Activated CD4-positive, alpha-beta T cell treated with anti-CD3 and anti-CD28 coated beads, Interleukin-2, amount 50 U/mL, for 1 hour (primary cell): ENCODE measurements at regions not wholly inside any gene's neighbourhood (a gene's known extent, or its start where the extent isn't known, plus 50 kb on each side); places are given as distances from the start of the nearest gene placed in this dataset.

Experiments used
- DNase-seq: peaks from one replicate; pipeline ENCODE4 v3.0.0-alpha.2; 2020

DNA sequence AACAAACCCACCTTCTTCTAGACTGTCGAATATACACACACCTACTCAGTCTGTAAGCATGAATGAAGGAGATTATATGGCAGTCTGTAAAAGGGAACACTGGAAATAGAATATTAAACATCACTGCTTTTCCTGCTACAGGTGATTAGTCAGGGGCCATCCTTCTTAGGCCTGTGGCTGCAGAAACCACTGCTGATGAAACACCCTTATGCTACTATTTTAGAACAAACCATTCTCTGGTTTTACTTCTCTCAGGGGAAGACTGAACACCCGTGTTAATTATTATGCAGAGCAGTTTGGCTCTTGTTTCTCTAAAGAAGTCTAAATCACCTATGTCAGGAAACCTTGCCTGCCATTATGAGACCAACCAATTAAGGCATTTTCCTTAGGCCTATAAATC lies 351.1 kb upstream of the KLF6 start:
- no peak for DNase-seq

GRCh38 chr10:4132216-4132556 lies 347.2 kb upstream of the KLF6 start:
- DNase-seq: no peak

- no peak for DNase-seq
Measured at GRCh38 chr10:4131407-4132215, 346.6 kb upstream of the KLF6 start.

DNA sequence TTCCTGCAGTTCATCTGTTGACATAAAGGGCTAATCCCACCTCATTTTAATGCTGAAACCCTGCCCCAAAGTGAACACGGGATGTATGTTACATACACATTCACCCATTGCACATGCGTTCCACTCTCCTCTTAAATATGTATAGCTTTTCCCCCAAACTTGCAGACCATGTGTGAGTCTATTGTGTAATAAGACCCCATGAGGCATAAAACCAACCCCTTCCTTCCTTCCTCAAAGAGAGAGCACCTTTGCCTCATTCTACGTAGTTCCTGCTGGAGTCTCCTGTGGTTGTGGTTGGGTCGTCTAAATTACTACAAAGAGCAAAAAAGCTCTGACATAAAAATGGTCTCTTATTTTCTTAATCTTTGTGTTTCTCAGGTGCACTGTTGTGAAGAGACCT lies 345.7 kb upstream of the KLF6 start:
- DNase-seq: no peak

- DNase-seq: no peak
Measured at GRCh38 chr10:4129866-4130477, 345.0 kb upstream of the KLF6 start.

DNA sequence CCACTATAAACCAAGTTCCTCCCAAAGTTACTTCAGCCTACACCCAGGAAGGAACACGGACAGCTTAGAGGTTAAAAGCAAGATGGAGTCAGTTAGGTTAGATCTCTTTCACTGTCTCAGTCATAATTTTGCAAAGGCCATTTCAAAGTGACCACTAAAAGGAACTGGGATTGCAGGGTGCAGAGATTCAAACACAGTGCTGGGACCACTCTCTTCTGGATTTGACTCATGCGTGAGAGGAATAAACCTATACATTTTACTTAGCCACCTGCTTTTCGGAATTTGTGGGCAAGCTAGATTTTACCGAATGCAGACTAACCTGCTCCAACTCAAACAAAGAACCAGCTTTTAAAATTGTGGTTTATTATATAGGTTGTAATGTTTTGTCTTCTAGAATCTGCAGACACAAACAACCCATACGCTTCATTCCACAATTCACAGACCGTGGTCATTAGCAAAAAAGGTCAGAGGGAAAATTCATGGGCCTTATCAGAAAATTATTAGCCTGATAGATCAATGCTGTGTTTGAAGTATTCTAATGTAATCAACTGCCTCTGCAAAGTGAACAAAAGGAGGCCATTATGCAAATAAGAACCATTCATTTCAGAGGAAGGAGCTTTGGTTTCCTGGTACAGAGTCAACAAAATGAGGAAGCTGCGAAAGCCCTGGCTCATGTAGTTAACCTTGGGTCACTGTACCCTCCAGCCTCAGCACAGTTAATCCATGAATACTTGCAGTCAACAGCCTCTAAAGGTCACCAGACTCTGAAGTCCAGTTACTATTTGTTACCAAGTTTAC lies 342.7 kb upstream of the KLF6 start:
- no peak for DNase-seq

- DNase-seq: no peak
Measured at GRCh38 chr10:4125776-4126175, 340.8 kb upstream of the KLF6 start.

GRCh38 chr10:4121502-4122380 lies 336.7 kb upstream of the KLF6 start:
- DNase-seq: no peak

GRCh38 chr10:4120096-4120853 lies 335.3 kb upstream of the KLF6 start:
- no peak for DNase-seq

DNA sequence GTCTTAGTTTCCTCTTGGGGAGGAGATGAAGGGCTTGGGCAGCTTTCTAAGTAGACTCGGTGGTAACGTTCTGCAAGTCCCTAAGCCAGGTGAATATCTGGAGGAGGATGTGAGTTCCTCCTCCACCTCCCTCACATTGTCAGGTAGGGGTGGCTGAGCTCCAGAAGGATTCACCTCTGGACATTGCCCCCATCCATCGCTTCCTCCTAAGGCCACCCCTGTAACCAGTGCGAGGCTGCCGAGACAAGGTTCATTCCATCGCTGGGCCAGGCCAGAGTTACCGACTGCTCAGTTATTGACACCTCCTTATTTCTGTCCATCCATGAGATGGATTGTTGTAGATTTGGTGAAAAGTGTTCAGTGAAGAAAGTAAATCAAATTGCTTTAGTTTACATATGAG lies 334.1 kb upstream of the KLF6 start:
- DNase-seq: no peak

- DNase-seq: no peak
Measured at GRCh38 chr10:4117604-4118003, 332.6 kb upstream of the KLF6 start.

- no peak for DNase-seq
Measured at GRCh38 chr10:4111643-4112042, 326.6 kb upstream of the KLF6 start.

- no peak for DNase-seq
Measured at GRCh38 chr10:4109469-4109868, 324.5 kb upstream of the KLF6 start.

DNA sequence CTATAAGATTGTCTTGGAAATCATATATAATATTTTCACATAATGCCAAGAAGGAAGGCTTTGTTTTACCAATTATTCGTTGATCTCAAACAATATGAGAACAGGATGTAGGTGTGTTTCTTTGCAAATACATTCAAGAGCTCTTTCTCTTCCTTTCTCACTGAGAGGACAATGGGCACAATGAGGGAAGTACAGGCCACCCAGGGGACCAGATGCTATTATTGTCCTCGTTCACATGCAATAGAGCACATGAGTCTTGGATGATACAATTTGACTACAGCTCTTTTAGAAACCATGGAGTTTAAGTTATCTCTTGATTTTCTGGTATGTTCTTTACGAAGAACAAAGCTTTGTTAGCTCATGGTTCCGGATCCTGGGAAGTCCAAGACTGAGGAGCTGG lies 323.7 kb upstream of the KLF6 start:
- no peak for DNase-seq

- DNase-seq: no peak
Measured at GRCh38 chr10:4107285-4107851, 322.4 kb upstream of the KLF6 start.

DNA sequence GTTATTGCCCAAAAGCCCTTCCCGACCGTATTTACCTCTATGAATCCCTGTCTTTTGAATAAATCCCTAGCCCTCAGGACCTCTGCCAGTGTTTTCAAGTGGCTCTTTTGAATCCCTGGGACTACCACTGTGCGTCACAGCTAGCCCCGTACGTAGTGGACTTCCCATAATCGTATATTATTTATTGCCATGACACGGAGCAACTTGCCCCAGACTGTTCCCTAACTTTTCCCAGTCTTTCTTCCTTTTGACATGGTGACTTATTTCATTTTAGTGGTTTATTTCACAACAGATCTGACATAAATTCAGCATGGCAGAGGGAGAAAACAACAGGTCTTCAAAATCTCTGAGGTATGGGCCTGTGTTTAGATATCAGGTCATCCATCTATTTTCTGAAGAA lies 318.6 kb upstream of the KLF6 start:
- no peak for DNase-seq

DNA sequence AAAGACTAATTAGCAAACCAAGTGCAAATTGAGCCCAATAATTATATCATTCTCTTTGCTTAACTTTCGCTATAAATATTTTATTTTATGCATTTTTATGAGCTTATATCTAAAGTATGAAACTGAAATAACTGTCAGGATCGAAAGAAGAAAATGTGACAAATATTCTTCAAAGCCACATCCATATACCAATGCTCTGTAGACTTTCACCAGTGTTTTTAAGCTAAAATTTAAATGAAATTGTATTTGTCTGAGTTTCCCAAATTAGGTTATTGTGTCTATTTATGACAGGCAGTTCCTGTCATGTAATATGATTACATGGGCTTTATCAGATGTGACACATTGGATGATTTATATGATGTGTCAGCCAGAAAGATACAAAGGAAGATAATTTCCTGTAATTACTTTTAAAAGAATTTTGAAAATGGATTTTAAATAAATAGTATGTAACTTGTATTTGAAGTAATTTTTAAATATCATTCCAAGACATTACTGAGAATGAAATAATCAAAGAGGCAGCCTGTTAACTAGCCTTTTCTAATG lies 317.9 kb upstream of the KLF6 start:
- DNase-seq: no peak

DNA sequence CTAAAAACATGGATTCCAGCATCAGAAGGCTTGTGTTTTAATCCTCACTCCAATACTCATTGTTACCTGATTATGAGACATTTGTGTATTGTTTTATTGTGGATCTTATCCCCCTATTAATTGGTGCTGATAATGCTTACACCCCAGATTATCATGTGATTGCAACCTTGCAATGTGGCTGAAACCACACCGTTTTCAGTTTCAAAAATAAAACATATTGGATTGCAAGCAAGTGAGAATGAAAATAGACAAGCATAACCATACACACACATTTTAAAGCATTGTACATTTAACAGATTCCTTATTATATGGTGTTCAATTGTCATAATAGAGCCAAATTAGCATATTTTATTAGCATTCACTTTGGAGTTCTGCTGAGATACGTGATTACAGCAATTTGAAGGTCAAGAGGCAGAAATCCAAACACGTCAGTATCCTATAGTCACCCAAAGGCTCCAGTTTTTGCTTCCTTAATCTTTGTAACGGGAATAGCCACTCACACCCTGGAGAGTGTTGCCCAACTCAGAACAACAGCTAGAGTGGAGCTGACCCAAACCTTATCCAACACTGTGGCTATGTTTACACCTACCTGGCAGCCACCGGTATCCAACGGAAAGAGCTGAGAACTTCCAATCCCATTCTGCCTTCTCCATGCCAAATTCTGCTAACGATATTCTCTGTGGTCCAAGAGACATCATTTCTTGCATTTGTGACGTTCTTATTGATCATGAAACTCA lies 317.1 kb upstream of the KLF6 start:
- DNase-seq: no peak

GRCh38 chr10:4100380-4100779 lies 315.4 kb upstream of the KLF6 start:
- DNase-seq: no peak

- DNase-seq: no peak
Measured at GRCh38 chr10:4099202-4099601, 314.2 kb upstream of the KLF6 start.
